Coronary artery (tissue), 2 donors: ENCODE measurements at regions not wholly inside any gene's neighbourhood (a gene's known extent, or its start where the extent isn't known, plus 50 kb on each side); places are given as distances from the start of the nearest gene placed in this dataset.

Source experiments
- DNase-seq: peaks from one replicate; pipeline ENCODE4 v3.0.0-alpha.2; 2017; ENCODE audit warnings: low spot score
- H3K27ac ChIP-seq, 2 donors: fragments of 200-600 bp; sonication (generic); one replicate each; pipeline ENCODE4 v1.5.1; 2016 to 2019
- H3K4me3 ChIP-seq: fragments of 200-600 bp; sonication (generic); 2 replicates; pipeline ENCODE4 v1.5.1; 2016; ENCODE audit warnings: mild to moderate bottlenecking, moderate library complexity
- TF ChIP-seq, protein P1 (sequence below): fragments of 200-600 bp; sonication (generic); IDR thresholded peaks from one replicate; pipeline ENCODE4 v1.5.1; 2019; ENCODE audit warnings: antibody characterized with exemption

DNA sequence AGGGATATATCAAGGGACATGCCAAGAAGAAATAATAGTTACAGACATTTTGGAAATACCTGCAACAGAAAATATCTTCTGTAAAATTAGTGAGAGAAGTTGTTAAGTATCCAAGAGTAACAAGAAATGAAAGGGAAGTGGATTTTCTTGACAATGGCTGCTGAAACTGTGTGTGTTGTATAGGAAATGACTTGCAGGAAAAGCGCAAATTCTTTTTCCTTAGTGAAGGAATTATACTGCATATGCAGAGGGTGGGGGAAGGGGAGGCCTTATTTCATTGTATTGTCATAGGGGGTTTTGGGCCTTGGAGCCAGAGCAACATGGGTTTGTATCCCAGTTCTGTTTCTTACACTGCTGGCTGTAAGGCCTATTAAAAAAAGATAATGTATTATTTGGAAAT is 84.4 kb upstream of the DDHD1 start:
- DNase-seq: no peak
- Histone ChIP-seq H3K4me3 (no peak overlapping the region), H3K27ac (no peak overlapping the region)
- TF ChIP-seq, protein P1, sequence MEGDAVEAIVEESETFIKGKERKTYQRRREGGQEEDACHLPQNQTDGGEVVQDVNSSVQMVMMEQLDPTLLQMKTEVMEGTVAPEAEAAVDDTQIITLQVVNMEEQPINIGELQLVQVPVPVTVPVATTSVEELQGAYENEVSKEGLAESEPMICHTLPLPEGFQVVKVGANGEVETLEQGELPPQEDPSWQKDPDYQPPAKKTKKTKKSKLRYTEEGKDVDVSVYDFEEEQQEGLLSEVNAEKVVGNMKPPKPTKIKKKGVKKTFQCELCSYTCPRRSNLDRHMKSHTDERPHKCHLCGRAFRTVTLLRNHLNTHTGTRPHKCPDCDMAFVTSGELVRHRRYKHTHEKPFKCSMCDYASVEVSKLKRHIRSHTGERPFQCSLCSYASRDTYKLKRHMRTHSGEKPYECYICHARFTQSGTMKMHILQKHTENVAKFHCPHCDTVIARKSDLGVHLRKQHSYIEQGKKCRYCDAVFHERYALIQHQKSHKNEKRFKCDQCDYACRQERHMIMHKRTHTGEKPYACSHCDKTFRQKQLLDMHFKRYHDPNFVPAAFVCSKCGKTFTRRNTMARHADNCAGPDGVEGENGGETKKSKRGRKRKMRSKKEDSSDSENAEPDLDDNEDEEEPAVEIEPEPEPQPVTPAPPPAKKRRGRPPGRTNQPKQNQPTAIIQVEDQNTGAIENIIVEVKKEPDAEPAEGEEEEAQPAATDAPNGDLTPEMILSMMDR: no peak

GRCh38 chr14:53236708-53237107 is 83.6 kb upstream of the DDHD1 start:
- Histone ChIP-seq H3K4me3 (no peak overlapping the region), H3K27ac (no peak overlapping the region)
- DNase-seq: no peak
- TF ChIP-seq, protein P1: no peak

- Histone ChIP-seq H3K4me3 (no peak overlapping the region), H3K27ac (no peak overlapping the region)
- DNase-seq: no peak
- TF ChIP-seq, protein P1: no peak
These were observed 78.0 kb upstream of the DDHD1 start for GRCh38 chr14:53231171-53231570.

GRCh38 chr14:53228966-53229365 is 75.8 kb upstream of the DDHD1 start:
- Histone ChIP-seq H3K27ac (no peak overlapping the region), H3K4me3 (no peak overlapping the region)
- no peak for DNase-seq
- TF ChIP-seq, protein P1: no peak

DNA sequence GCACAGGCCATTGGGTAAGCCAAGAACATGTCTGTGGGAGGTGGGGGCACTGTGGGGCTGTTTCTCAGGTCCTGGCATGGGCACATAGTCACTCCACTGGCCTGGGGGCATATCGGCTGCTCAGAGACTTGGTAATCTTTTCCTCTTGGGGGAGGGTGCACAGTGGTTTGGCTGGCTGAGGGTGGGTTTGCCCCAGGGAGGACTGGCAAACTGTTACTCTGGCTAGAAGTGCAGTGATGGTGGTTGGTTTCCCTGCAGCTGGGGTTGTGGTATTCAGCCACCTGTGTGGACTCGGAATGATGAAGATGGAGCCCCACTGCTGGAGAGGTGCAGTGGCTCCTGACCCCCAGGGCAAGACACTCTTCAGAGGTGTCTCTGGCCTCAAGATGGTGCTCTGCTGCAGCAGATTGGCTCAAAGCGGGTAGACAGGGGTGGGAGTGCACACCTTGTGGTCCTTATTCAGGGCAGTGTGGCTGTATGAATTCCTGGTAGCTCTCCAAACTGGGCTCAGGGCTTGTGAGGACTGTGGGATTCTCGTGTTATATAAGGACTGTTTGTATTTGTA is 74.1 kb upstream of the DDHD1 start:
- DNase-seq: no peak
- TF ChIP-seq, protein P1: no peak
- Histone ChIP-seq H3K4me3 (no peak overlapping the region), H3K27ac (no peak overlapping the region)

GRCh38 chr14:53226553-53226952 is 73.4 kb upstream of the DDHD1 start:
- DNase-seq: no peak
- Histone ChIP-seq H3K4me3 (no peak overlapping the region), H3K27ac (no peak overlapping the region)
- TF ChIP-seq, protein P1: no peak

- H3K27ac ChIP-seq: no peak overlapping the region
- no peak overlapping the region for H3K4me3 ChIP-seq
- DNase-seq: no peak
- TF ChIP-seq, protein P1: no peak
These were observed 67.8 kb upstream of the DDHD1 start for GRCh38 chr14:53220914-53221313.
